Adrenal gland (tissue), 9 donors: ENCODE measurements at regions not wholly inside any gene's neighbourhood (a gene's known extent, or its start where the extent isn't known, plus 50 kb on each side); places are given as distances from the start of the nearest gene placed in this dataset.
"Not testable (repeated sequence)": the region's sequence is repeated elsewhere in the genome, so short reads cannot be mapped to it uniquely, and the experiment has no call there.

Experiments used
- DNase-seq, 7 donors: peaks; one replicate each; pipeline ENCODE4 v3.0.0-alpha.2; 2019 to 2020
- H3K27ac ChIP-seq, 5 donors: fragments of 200-600 bp; sonication (generic) in 4 of 5; 1 replicate in 3 of 5; 2 replicates in 2 of 5; pipeline versions ENCODE4 v1.5.1 to v1.8.0; 2016 to 2020; ENCODE audit warnings: mild to moderate bottlenecking in 1 of 5
- H3K27me3 ChIP-seq: fragments of 200-600 bp; 2 replicates; pipeline ENCODE4 v1.8.0; 2021
- H3K36me3 ChIP-seq, 2 donors: fragments of 200-600 bp; replicated peaks in 1 of 2; 1 replicate in 1 of 2; 2 replicates in 1 of 2; pipeline versions ENCODE4 v1.5.1 to v1.8.0; 2018 to 2022
- H3K4me1 ChIP-seq, 2 donors: fragments of 200-600 bp; replicated peaks in 1 of 2; 1 replicate in 1 of 2; 2 replicates in 1 of 2; pipeline versions ENCODE4 v1.5.1 to v1.8.0; 2018 to 2021
- H3K4me3 ChIP-seq, 4 donors: fragments of 200-600 bp; sonication (generic) in 3 of 4; one replicate each; pipeline ENCODE4 v1.5.1; 2016 to 2018
- H3K9me3 ChIP-seq, 3 donors: fragments of 200-600 bp; sonication (generic) in 1 of 3; replicated peaks in 1 of 3; 1 replicate in 2 of 3; 2 replicates in 1 of 3; pipeline versions ENCODE4 v1.5.1 to v1.8.0; 2016 to 2021
- POLR2A ChIP-seq, 2 donors: fragments of 450-650 bp; IDR thresholded peaks; one replicate each; pipeline ENCODE4 v1.6.1; 2017; ENCODE audit warnings: antibody characterized with exemption in 2 of 2, mild to moderate bottlenecking in 2 of 2, moderate library complexity in 1 of 2
- WGBS, 4 donors: extraction: QIAGEN DNeasy Blood & Tissue Kit in 2 of 4; methylation state at CpG; one replicate each; pipeline versions ENCODE4 v1.1.5 to v1.1.7; 2013 to 2017; 5-methylcytosine and 5-hydroxymethylcytosine counted together
- intact Hi-C, 2 donors: fragments of 100-400 bp; cut with DNase I; formaldehyde crosslinking; loops; one replicate each; pipeline versions ENCODE4 v1.14.1 to v1.15.0; 2022 to 2023
- TF ChIP-seq, protein P1 (sequence below), 6 experiments: fragments of 450-650 bp in 4 of 6; fragments of 200-600 bp in 2 of 6; sonication (generic) in 1 of 6; IDR thresholded peaks; 1 replicate in 5 of 6; 2 replicates in 1 of 6; pipeline versions ENCODE4 v1.5.1 to v1.8.0; 2016 to 2021; ENCODE audit warnings: antibody characterized with exemption in 6 of 6, mild to moderate bottlenecking in 2 of 6, moderate library complexity in 1 of 6
- donor health status: healthy with polysubstance abuse.
- donor health status: Bipolar disorder and iron deficiency.
- donor health status: DM: yes; HTN: yes; CAD: no.
- donor health status: DM: no; HTN: no; CAD: no.
- donor health status: DM: no; HTN: no; CAD: no.

DNA sequence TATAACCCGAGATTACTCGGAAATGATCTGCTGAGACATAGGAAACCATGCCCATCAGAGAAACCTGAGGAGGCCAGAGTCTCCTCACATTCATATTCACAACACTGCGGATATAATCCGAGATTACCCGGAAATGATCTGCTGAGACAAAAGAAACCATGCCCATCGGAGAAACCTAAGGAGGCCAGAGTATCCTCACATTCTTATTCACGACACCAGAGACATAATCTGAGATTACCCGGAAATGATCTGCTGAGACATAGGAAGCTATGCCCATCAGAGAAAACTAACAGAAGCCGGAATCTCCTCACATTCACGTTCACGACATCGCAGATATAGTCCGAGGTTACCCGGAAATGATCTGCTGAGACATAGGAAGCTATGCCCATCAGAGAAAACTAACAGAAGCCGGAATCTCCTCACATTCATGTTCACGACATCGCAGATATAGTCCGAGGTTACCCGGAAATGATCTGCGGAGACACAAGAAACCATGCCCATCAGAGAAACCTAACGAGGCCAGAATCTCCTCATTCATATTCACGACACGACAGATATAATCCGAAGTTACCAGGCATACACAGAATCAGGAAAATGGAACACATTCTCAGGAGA lies 422.3 kb upstream of the AKR1E2 start:
- Histone ChIP-seq H3K27me3 (no peaks in the 10 kb centered on the region), H3K9me3 (no peaks in the 10 kb centered on the region), H3K4me1 (no peaks in the 10 kb centered on the region), H3K36me3 (no peaks in the 10 kb centered on the region), H3K27ac (no peak overlapping the region), H3K4me3 (no peak overlapping the region)
- 87 to 93% (median 88%) methylated on average over 24 of the region's 24 CpGs for WGBS, 4 donors
- intact Hi-C loops = no loop called here
- no peak for TF ChIP-seq POLR2A (IDR thresholded peaks at IDR 0.05)
- TF ChIP-seq, protein P1, sequence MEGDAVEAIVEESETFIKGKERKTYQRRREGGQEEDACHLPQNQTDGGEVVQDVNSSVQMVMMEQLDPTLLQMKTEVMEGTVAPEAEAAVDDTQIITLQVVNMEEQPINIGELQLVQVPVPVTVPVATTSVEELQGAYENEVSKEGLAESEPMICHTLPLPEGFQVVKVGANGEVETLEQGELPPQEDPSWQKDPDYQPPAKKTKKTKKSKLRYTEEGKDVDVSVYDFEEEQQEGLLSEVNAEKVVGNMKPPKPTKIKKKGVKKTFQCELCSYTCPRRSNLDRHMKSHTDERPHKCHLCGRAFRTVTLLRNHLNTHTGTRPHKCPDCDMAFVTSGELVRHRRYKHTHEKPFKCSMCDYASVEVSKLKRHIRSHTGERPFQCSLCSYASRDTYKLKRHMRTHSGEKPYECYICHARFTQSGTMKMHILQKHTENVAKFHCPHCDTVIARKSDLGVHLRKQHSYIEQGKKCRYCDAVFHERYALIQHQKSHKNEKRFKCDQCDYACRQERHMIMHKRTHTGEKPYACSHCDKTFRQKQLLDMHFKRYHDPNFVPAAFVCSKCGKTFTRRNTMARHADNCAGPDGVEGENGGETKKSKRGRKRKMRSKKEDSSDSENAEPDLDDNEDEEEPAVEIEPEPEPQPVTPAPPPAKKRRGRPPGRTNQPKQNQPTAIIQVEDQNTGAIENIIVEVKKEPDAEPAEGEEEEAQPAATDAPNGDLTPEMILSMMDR (IDR thresholded peaks at IDR 0.05) = no peak
- no peak for DNase-seq

DNA sequence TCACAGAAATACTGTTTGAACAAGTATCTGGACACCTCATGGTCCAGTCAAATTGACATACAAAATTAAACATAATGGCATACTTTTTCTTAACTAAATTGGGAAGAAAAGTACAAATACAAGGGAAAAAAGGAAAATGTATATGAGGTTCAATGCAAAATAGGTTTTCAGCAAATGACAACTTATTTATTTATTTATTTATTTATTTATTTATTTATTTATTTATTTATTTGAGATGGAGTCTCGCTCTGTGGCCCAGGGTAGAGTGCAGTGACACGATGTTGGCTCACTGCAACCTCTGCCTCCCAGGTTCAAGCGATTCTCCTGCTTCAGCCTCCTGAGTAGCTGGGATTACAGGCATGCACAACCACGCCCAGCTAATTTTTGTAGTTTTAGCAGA lies 424.9 kb upstream of the AKR1E2 start:
- intact Hi-C loops, H3K4me1 ChIP-seq, H3K27ac ChIP-seq, H3K4me3 ChIP-seq, H3K36me3 ChIP-seq, H3K27me3 ChIP-seq, H3K9me3 ChIP-seq, DNase-seq: not testable (repeated sequence)
- 91 to 98% (median 95%) methylated on average over 4 of the region's 4 CpGs for WGBS, 4 donors

DNA sequence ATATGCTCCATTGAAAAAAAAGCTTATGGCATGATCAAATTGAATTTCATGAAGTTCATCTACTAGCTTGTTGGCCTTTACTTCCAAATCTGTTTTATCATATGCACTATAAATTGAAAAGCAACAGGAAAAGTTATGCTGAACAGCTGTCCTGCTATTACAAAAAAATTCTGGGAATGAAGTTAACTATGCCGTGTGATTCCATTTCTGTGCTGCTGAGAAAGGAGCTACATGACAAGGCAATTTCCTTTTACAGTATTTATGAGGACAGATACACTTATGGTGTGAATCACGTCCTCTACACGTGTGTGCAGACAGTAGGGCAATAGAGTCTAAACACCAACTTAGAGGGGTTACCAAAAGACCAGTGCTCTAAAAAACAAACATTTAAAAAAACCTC lies 426.5 kb upstream of the AKR1E2 start:
- TF ChIP-seq, protein P1 (IDR thresholded peaks at IDR 0.05) = no peak
- no peak overlapping the region for H3K27ac ChIP-seq
- H3K4me1 ChIP-seq = no peaks in the 10 kb centered on the region
- H3K36me3 ChIP-seq = no peaks in the 10 kb centered on the region
- intact Hi-C loops = no loop called here
- H3K4me3 ChIP-seq = no peak overlapping the region
- WGBS, 4 donors = 62 to 82% (median 66%) methylated on average over 3 of the region's 3 CpGs
- no peaks in the 10 kb centered on the region for H3K27me3 ChIP-seq
- no peak for DNase-seq
- H3K9me3 ChIP-seq = no peaks in the 10 kb centered on the region

DNA sequence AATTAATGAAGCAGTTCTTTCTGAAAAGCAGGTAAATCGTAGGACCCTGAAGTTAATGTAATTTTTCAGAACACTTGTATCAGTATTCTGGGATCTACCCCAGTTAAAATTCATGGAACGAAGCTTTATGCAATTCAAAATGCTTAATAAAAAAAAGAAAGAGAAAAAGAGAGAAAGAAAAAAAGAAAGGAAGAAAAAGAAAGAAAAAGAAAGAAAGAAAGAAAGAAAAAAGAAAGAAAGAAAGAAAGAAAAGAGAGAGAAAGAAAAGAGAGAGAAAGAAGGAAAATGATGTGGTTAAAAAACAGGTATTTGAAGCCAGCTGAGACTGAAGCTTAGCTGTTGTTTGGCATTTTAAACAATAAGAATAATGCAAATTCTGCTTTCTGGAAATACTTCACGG lies 427.4 kb upstream of the AKR1E2 start:
- intact Hi-C loops = no loop called here
- Histone ChIP-seq H3K9me3 (no peaks in the 10 kb centered on the region), H3K27me3 (no peaks in the 10 kb centered on the region), H3K4me3 (no peak overlapping the region), H3K4me1 (no peaks in the 10 kb centered on the region), H3K27ac (no peak overlapping the region), H3K36me3 (no peaks in the 10 kb centered on the region)
- DNase-seq = no peak
- TF ChIP-seq, protein P1 (IDR thresholded peaks at IDR 0.05) = no peak
- TF ChIP-seq POLR2A (IDR thresholded peaks at IDR 0.05) = no peak
- WGBS, 4 donors = 82 to 91% (median 84%) methylated on average over 3 of the region's 3 CpGs

DNA sequence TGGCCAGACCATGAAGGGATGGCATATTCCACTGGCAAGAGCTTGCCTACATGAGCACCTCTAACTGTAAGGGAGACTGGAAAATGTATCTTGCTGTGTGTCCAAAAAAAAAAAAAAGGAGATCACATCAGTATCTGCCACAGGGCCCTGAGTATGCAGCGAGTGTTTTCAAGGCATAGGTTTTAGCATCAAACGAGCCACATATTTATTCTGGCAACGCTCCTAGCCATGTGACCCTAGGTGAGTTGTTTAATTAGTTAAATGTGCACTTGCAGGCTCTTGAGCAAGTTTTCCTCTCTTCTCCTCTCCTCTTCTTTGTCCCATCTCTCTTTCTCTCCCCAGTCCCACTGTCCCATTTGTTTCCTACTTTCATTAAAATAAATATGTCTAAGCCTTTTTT lies 428.7 kb upstream of the AKR1E2 start:
- no peak overlapping the region for H3K27ac ChIP-seq
- TF ChIP-seq, protein P1 (IDR thresholded peaks at IDR 0.05) = no peak
- TF ChIP-seq POLR2A (IDR thresholded peaks at IDR 0.05) = no peak
- DNase-seq = no peak
- intact Hi-C loops = no loop called here
- H3K36me3 ChIP-seq = no peaks in the 10 kb centered on the region
- no peaks in the 10 kb centered on the region for H3K4me1 ChIP-seq
- WGBS, 4 donors = 70 to 83% (median 76%) methylated on average over 3 of the region's 3 CpGs
- H3K27me3 ChIP-seq = no peaks in the 10 kb centered on the region
- H3K9me3 ChIP-seq = no peaks in the 10 kb centered on the region
- H3K4me3 ChIP-seq = no peak overlapping the region
